CD4-positive, alpha-beta T cell treated with Interferon alpha-2 for 1 hour (primary cell): ENCODE measurements at regions not wholly inside any gene's neighbourhood (a gene's known extent, or its start where the extent isn't known, plus 50 kb on each side); places are given as distances from the start of the nearest gene placed in this dataset.
"Not testable (repeated sequence)": the region's sequence is repeated elsewhere in the genome, so short reads cannot be mapped to it uniquely, and the experiment has no call there.

Source experiments
- DNase-seq, 2 donors: peaks; one replicate each; pipeline ENCODE4 v3.0.0-alpha.2; 2020 to 2022

DNA sequence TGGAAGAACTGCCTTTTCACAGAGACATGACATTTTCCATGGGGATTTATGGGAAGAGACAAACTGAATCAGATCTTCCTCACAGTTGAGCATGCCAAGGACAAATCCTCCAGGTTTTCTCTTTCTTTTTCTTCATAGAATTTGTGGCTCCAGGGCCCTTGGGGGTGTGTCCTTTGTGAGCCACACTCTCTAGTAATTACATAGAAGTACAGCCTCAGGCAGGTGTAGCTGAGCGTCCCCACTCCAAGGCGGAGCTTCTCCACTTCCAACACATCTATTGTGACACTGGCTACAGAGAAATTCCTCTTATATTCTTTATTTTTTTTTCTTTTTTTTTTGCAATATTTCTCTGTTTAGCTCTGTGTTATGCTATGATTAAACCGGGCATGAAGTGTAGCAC lies 420.5 kb upstream of the CD180 start:
- no peak for DNase-seq

DNA sequence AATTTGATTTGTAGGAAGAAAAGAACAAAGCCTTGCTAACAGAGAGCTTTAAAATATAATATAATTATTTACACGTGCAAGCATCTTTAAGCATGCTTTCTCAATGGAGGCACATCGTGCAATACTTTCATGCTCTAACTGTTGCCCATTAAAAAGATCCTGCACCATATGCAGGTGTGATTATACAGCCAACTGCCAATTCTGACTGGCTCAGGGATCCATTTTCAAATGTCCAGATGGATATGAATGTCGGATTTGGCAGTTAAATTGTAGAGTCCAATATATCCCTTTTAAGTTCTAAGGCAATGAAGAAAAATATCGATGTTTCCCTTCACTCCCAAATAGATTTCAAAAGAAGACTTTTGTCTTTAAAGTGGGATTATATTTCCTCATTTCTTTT lies 416.4 kb upstream of the CD180 start:
- no peak for DNase-seq

DNA sequence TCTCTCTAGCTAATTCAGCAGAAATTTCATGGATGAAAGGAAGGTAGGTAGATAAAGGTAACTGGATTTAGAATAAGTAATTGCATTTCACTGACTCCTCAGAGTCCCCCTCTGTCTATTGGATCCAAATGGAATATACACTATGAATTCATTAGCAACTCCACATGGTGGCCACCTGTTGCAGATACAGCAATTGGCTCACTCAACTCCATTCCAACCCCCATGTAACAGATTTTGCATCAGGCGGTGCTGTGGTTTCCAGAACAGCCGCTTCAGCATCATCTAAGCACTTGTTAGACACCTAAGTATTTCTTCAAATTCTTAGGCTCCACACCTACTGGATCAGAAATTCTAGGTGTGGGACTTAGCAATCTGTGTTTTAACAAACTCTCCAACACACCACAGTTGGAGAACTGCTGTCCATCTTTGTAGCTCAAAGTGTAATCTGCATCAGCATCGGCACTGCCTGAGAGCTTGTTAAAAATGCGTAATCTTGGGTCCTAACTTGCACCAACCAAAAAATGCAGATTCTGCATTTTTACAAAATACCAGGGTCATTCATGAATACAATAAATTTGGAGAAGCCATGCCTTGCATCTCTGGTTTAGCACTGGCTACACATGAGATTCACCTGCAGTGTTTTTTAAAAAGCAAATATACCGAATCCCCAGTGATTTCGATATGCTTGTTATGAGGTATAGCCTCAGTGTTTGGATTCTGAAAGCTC lies 413.8 kb upstream of the CD180 start:
- DNase-seq = no peak

- DNase-seq = no peak
Measured at GRCh38 chr5:67607958-67608357, 411.4 kb upstream of the CD180 start.

- DNase-seq = no peak
Measured at GRCh38 chr5:67606586-67606947, 410.0 kb upstream of the CD180 start.

DNA sequence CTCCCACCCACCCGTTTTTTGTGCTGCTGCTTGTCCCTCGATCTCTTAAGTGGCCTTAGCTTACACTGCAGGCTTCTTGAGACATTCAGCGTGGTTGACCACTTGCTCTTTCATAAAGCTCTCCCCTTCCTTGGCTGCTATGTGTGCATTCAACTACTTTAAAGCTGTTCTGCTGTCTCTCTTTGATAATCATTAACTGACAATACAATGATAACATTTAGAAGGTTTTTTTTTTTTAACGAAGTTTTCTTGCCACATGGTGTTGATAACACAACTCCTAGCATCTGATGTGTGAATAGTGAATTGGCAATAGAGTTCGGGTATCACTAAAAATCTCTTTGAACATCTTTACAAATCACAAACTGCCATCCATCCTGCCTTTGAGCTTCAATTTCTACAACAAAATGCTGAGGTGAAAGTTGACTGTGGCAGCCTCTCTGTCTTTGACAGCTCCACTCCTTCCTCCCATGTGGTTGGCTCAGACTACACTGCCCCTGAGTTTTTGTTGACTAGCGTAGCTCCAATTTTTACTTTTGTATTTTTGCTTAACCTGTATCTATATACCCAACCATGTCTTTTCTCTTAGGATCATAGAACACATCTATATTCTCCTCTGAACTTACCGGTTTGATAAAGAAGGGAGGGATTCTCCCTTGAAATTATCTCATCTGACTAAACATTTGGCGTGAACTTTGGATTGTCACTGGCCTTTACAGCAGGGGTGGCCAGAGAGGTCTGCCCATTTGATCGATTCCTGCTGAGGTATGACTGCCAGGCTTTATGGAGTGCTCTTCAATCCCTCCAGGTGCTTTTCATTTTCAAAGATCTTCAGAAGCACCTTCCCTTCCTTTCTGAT lies 409.4 kb upstream of the CD180 start:
- DNase-seq = no peak

DNA sequence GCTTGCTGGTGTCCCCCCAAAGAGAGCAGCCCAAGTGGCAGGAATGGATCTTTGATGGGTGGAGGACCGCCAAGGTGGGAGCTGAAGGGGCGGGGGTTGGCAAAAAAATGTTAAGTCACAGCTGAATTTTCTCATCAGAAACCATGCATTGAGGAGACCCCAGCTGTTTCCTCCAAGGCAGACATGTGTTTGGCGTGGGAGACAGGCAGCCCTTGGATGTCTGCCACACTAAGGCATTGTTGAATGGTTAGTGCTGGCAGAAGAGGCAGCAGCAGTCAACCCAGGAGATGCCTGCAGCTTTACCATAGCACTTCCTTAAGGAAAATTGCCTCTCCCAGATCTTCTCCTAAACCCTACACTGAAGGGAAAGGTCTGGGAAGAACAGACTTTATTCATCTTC lies 394.9 kb upstream of the CD180 start:
- DNase-seq = no peak

DNA sequence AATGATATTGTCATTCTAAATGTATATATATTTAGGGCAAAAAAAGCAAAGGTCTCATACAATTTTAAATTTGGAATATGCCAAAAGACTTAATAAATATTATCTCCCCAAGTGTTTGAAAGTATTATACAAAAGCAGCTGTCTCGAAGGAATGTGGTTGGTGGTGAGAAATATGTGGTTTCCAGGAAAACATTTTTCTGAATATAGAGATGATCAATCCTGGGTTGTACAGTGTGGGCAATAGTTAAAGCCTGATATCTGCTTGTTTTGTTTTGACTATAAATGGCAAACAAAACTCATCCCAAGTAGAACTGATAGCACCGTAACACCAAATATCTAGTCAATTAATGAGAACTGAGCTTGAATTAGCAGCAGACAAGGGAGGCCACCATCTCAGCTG lies 391.8 kb upstream of the CD180 start:
- no peak for DNase-seq

- no peak for DNase-seq
Measured at GRCh38 chr5:67581203-67581602, 384.6 kb upstream of the CD180 start.

DNA sequence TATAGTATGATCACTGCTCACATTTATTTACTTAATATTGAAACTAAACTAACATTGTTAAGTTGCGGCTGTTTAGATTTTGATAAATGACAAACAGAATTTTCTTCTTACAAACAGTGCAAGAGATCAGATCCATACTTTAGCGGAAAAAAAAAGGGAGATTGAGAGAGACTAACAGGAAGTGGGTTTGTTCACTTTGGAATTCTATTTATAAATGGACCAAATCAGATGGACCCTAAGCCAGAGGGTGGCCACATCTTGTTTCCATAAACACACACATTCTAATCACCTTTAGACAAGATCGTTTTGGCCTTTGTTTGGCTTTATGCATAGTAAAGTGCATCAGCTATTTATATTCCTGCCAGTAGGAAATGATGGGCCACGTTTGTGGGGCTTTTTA lies 381.4 kb upstream of the CD180 start:
- no peak for DNase-seq

DNA sequence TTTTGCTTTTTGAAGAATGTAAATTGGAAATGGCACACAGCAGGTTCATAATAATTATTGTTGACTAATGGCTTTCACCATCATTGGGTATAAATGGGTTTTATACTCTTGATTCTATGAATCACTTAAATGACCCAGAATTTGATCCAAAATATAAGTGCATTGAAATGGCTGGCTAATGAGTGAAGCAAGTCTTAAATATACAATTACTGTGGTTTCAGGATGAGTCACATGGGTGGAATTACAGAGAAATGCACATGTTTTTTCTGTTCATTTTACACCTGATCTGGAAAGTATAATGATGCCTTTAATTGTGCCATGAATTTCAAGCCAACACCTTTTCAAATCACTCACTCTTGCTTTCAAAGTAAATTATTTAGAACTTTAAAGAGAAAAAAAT lies 380.8 kb upstream of the CD180 start:
- no peak for DNase-seq

GRCh38 chr5:67576112-67576511 lies 379.5 kb upstream of the CD180 start:
- no peak for DNase-seq

- no peak for DNase-seq
Measured at GRCh38 chr5:67575087-67575486, 378.5 kb upstream of the CD180 start.

DNA sequence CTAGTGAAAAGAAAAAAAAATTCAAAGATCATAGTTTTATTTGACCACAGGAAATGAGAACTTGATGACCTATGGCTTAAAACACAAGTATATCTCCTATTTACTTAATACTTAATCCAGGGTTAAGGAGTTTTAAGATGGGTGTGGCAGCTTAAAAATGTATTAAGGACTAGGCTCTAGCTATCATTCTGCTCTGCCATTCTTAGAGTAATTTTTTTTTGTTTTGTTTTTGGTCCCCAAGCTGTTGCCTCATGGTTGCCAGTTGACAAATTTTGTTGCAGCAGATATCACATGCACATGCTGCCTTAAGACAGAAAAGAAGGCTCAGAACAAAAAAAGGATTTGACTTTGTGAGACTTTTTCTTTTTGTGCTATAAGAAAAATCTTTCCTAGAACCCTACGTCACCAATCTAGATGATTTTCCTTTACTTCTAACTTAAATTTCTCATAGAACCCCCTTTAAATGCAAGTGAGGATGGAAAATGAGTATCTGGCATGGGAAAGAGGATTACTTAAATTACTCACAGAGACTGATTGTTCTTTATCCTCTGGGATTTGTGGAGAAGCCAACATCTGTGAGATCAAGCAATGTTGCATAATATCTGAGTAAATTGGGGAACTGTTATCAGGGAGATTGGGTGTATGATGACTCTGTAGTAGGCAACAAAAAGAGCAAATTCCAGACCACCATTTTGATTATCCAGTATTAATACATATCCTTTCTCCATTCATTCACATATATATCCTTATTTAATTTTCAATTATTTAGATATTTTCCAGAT lies 364.7 kb upstream of the CD180 start:
- no peak for DNase-seq

- no peak for DNase-seq
Measured at GRCh38 chr5:67552773-67553172, 356.2 kb upstream of the CD180 start.

- DNase-seq = no peak
Measured at GRCh38 chr5:67549947-67550346, 353.3 kb upstream of the CD180 start.

DNA sequence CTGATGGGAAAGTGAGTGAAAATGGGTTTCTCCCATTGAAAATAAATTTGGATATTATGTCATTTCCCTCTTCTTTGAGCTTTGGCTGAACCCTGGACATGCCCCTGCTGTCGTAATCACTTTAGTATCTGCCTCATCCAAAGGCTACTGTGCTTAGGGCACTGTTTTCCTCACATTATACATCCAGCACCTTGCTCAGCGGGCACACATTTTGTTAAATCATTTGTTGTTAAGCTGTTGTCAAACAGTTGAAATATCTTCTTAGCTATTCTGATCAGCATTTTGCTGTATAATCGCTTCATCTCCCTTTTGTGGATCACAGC lies 352.7 kb upstream of the CD180 start:
- no peak for DNase-seq

DNA sequence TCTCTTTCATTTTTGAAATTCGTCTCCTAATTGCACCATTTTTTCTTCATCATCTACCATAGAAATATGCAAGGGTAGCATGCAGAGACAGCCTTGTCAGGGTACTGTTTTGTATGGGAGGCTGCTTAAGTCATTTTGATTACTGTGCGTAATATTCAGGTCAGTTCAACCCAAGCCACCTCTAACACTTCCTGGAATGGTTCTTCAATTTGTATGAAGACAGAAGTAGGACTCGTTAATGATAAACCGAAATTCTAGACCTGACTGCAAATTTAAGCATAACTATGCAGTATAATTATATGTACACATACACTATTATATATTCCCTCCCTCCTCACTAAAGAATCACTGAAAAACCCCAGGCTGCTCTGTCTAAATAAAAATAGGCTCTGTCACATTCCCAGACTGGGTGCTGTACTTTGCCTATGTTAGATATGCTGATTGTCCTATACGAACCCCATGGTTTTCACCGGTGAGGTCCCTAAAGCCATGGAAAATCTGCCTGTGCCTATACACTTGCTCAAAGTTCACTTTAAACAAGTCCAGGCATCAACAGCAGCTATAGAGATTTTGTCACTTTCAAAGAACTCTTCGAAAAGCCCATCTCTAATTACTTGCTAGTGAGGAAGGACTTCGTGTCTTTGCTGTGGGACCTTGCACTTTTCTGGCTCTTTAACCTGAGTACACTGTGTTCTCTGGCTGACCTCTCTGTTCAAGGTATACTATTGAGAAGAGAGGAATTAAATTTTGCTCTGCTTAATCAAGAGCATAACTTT lies 352.1 kb upstream of the CD180 start:
- DNase-seq = no peak

- DNase-seq = no peak
Measured at GRCh38 chr5:67547682-67548081, 351.1 kb upstream of the CD180 start.

DNA sequence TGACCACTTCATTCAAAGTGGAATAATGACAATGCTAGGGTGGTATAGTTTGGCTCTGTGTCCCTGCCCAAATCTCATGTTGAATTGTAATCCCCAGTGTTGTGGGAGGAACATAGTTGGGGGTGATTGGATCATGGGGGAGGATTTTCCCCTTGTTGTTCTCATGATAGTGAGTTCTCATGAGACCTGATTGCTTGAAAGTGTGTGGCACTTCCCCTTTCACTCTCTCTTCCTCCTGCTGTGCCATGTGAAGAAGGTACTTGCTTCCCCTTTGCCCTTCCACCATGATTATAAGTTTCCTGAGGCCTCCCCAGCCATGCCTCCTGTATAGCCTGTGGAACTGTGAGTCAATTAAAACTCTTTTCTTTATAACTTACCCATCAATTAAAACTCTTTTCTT lies 348.3 kb upstream of the CD180 start:
- not testable (repeated sequence) for DNase-seq

- DNase-seq = no peak
Measured at GRCh38 chr5:67543720-67544270, 347.2 kb upstream of the CD180 start.

- no peak for DNase-seq
Measured at GRCh38 chr5:67542479-67542878, 345.9 kb upstream of the CD180 start.

DNA sequence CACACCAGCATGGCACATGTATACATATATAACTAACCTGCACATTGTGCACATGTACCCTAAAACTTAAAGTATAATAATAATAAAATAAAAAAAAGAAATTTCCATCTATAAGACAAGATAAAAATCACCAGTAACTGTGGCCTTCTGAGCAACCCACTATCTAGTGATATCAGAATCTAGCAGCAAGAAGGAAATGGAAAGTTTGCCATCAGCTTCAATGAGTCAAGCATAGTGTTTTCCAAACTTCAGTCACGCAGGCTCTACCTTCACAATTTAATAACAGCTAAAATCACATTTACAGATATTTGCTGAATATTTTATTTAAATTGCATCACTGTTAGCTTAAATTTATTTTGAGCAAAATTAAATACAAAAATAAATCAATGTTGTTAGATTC lies 345.3 kb upstream of the CD180 start:
- no peak for DNase-seq
